Activated CD8-positive, alpha-beta memory T cell treated with anti-CD3 and anti-CD28 coated beads, Interleukin-2, amount 50 U/mL, for 4 hours (primary cell): ENCODE measurements at regions not wholly inside any gene's neighbourhood (a gene's known extent, or its start where the extent isn't known, plus 50 kb on each side); places are given as distances from the start of the nearest gene placed in this dataset.

Source experiments
- DNase-seq: peaks from one replicate; pipeline ENCODE4 v3.0.0-alpha.2; 2020

DNA sequence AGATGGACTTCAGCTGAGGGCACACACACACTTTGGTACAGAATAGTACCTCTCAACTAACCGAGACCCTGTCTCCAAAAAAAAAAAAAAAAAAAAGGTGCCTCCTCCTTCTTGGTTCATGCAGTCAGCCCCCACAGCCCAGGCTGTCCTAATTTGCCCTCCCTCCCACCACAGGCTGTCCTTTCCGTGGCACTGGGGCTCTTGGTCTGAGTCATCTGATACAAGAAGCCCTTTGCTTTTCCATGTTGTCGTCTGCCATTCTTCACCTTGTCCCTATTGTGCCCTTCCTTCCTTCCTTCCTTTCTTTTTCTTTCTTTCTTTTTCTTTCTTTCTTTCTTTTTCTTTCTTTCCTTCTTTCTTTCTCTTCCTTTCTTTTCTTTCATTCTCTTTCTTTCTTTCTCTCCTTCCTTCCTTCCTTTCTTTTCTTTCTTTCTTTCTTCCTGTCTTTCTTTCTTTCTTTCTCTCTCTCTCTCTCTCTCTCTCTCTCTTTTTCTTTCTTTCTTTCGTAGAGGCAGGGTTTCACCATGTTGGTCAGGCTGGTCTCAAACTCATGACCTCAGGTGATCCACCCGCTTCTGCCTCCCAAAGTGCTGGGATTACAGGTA lies 96.0 kb upstream of the IKZF1 start:
- no peak for DNase-seq

- DNase-seq: no peak
These were observed 96.7 kb upstream of the IKZF1 start for GRCh38 chr7:50207686-50208255.

DNA sequence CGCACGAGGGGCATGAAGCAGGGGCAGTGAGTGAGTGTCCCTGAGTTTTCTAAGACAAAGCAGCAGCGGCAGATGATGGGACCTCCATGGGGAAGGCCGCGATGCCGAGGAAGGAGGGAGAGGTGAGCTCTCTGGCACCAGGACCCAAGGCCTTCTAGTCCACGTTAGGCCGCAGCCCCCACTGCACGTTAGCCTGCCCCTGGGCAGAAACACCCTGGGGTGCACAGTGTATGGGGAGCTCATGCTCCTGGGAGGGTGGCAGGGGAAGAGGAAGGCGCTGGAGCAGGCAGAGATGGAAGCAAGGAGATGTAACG lies 97.3 kb upstream of the IKZF1 start:
- no peak for DNase-seq

GRCh38 chr7:50206453-50207250 lies 97.9 kb upstream of the IKZF1 start:
- DNase-seq: peak; percentile 77

- DNase-seq: no peak
These were observed 99.5 kb upstream of the IKZF1 start for GRCh38 chr7:50205011-50205410.

GRCh38 chr7:50204581-50204980 lies 99.9 kb upstream of the IKZF1 start:
- DNase-seq: no peak

DNA sequence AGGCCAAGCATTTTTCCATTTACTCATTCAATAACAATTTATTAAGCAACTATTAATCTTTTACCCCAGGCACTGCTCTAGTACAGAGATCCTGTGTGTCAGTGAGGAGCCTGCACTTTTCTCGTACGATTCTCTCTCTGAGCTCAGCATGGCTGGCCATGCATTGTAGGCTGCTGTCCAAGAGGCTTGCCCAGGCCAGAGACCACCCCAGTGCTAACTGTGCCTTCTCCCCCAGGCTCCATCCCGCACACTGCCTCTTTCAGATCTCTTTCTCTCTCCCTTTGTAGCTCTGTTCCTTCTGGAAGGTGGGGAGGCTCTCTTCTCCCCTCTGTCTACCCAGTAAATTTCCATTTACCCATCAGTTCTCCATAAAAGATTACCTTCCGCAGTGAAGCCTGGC lies 101.0 kb upstream of the IKZF1 start:
- no peak for DNase-seq

- DNase-seq: no peak
These were observed 102.4 kb upstream of the IKZF1 start for GRCh38 chr7:50202052-50202555.

GRCh38 chr7:50199824-50200223 lies 104.7 kb upstream of the IKZF1 start:
- no peak for DNase-seq

DNA sequence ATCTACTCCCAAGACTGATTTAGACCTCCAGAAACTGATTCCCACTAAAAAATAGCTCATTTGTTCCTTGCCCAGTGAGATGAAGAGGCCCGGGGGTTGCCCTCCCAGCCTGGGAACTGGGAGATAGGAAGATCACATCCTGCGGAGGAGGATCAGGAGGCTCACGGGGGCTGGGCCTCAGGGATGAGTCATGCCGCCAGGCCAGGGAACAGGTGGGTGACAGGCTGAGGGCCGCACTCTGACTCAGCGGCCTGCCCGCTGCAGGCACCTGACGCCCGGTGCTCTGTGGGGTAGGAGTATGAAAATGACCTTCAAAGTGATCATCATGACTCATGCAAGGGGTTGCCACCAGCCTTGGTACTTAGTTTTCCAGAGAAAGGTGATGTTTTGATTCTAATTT lies 104.5 kb upstream of the ZPBP start:
- DNase-seq: peak; percentile 61

DNA sequence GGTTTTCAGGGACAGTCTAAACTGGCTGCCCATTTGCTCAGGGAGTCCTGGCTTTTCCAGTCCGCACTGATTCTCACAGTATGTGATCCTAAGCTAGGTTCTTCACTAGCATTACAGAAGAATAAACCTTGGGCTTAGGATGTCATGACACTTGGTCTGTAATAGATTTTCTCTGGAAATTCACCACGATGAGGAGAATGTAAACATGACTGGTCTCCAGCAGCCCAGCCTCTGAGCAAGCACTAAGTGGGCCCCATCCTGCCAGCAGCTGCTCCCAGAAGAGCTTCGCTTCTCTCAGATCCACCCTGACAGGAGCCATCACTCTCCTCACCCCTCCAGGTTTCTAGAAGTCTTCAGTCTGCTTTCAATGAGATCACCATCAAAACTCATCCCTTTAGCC lies 103.7 kb upstream of the ZPBP start:
- DNase-seq: no peak

GRCh38 chr7:50190776-50191175 lies 97.7 kb upstream of the ZPBP start:
- DNase-seq: no peak

GRCh38 chr7:50189371-50189770 lies 96.3 kb upstream of the ZPBP start:
- no peak for DNase-seq

DNA sequence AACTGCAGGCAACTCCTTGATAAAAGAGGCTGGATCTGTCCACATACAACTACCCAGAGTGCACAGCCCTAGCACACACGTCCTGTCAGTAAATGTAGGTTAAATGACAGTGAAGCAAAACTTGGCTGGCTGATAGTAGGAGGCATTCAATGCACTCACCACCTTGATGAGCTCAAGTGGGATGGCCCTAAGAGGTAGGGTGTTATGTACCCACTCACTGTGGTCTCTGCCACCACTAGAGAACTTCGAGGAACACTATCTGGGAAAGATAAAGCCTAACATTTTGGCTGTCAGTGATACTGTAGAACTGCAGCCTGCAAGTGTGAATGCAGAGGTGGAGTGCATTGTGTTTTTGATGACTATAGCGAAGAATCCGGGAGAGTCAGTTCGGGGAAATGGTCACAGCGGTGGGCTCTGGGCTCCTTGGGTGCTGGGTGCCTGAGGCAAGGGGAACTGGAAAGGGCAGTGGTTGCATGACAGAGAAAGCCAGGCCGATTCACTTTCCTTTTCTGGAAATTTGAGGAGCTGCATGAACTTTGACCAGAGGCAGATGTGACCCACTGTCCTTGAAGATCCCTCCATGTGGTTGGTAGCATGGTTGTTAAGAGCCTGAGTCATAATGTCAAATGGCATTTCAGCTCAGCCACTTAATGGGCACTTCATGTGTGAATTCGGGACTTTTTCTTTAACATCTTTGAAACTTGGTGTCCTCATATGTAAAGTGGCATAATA lies 93.1 kb upstream of the ZPBP start:
- no peak for DNase-seq

- DNase-seq: no peak
These were observed 92.2 kb upstream of the ZPBP start for GRCh38 chr7:50185208-50185607.

DNA sequence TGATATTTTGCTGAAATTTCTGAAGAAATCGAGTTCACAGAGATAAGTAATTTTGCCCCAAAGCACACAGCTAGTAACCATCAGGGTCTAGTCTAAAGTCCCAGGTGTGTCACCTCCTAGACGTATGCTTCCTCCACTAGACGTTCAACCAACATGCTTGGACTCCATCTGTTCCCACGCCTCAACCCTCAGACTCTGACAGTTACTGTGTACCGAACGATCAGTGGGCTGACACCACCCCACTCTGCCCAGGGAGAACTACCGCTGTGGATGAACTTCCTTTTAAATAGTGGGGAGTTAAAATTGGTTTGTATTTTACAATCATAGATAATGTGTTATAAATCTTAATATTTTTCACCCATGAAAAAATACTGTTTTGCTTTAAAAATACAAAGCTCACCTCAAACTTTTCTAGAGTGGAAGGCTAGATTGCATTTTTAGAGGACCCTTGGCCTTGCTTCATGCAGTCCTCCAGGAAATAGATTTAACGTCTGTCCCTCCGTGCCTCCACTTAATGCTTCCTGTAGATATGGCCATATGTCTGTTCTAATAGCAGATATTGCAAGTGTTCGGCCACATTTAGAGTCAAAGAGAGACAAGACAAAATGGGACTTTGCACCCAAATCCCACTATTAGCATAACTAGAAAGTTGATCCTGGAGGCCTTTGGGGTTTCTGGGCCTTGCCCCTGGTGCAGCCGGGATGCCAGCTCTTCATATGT lies 91.4 kb upstream of the ZPBP start:
- no peak for DNase-seq

DNA sequence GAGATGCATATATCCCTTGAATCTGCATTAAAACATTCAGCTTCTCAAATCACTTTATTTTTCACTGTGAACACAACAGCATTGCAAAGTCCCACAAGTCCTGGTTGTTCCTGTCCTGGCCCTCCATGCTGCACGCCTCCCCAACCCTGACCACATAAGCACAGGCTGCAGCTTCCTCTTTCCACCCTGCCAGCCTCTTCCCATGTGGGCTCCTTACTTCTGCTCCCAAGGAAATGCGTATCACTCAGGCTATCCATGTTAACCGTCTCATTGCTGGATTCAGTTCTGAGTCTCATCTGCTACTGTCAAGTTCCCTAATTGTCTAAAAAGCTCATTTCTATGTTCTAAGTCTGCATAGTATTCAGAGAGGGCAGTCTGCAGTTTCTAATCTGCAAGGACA lies 89.7 kb upstream of the ZPBP start:
- no peak for DNase-seq

GRCh38 chr7:50181081-50181480 lies 88.0 kb upstream of the ZPBP start:
- no peak for DNase-seq

GRCh38 chr7:50178166-50178565 lies 85.1 kb upstream of the ZPBP start:
- DNase-seq: no peak

DNA sequence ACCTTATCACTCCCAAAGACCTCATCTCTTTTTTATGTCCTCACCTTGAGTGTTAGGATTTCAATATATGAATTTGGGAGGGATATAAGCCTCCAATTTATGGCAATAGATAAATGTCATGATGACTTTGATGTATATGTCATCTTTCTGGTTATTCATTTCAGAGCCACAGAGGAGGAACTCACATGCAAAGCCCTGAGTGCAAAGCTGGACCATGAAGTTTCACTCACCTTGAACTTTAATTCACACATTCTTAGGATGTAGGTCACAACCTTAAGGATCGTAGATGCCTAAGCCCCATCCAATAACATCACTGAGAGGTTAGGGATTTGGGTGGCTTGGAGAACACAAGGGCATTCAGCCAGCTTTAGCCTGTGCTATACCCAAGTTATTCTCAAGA lies 81.9 kb upstream of the ZPBP start:
- no peak for DNase-seq

DNA sequence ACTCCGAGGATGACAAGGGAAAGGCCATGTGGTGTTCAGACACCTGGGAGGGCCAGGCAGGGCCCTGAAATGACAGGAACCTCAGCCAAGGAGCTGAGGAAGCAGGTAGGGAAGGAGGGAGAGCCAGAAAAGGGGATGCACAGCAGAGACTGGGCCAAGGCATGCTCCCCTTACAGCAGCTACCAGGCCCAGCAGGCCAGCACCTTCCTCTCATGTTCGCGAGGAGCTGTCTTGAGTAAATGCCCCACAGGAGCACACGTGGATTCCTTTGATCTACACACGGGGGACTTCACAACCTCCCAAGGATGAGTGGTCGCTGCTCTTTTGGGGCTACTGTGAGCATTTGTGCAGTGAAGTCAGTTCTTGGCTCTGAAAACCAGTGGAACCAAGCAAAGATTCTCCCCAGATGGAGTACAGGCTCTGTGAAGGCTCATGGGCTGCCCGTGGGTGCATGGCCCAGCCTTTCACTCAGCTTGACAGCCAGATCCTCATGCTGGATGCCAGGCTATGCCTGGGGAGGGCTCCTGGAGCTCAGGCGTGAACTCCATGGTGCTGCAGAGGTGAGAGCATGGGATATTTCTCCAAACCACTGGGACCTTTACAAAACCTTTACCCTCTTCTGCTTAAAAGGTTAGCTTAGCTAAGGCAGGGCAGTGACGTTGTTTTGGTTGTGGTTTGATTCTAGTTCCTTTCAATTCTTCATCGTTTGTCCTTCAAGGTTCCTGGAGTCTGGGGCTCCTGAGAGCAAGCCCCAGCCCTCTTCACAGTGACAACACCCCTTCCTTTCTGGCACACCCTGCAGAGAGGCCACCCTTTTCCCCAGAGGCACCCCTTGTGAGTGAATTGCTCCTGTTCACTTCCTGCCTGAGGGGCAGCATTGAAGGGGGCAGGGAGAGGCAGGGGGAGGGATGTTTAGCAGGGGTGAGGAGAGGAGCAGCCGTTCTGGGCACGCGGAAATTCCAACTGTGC lies 74.2 kb upstream of the ZPBP start:
- DNase-seq: no peak
